ENCODE measurements at regions not wholly inside any gene's neighbourhood (a gene's known extent, or its start where the extent isn't known, plus 50 kb on each side); places are given as distances from the start of the nearest gene placed in this dataset.

- no peak for TF ChIP-seq RAD21 (IDR thresholded peaks at IDR 0.05; ENCODE audit: low read length)
- TF ChIP-seq POLR2A (IDR thresholded peaks at IDR 0.05; ENCODE audit: low read depth, low read length): no peak
- no peak for TF ChIP-seq CTCF (conservative IDR thresholded peaks at IDR 0.05; ENCODE audit: low read depth, low read length)
- no peak for TF ChIP-seq BHLHE40 (IDR thresholded peaks at IDR 0.05; ENCODE audit: low read depth, low read length)
- no peak for TF ChIP-seq SMC3 (IDR thresholded peaks at IDR 0.05; ENCODE audit: low read depth, low read length)
- no peak for TF ChIP-seq RFX5 (IDR thresholded peaks at IDR 0.05; ENCODE audit: low read depth, low read length)
- TF ChIP-seq, protein P1, sequence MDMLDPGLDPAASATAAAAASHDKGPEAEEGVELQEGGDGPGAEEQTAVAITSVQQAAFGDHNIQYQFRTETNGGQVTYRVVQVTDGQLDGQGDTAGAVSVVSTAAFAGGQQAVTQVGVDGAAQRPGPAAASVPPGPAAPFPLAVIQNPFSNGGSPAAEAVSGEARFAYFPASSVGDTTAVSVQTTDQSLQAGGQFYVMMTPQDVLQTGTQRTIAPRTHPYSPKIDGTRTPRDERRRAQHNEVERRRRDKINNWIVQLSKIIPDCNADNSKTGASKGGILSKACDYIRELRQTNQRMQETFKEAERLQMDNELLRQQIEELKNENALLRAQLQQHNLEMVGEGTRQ (IDR thresholded peaks at IDR 0.05; ENCODE audit: low read depth, low read length): no peak
- TF ChIP-seq CEBPB (IDR thresholded peaks at IDR 0.05; ENCODE audit: low read depth, low read length): no peak
- TF ChIP-seq RCOR1 (IDR thresholded peaks at IDR 0.05; ENCODE audit: insufficient replicate concordance, low read length): no peak
- TF ChIP-seq MXI1 (IDR thresholded peaks at IDR 0.05; ENCODE audit: borderline replicate concordance, low read depth, low read length): no peak
- TF ChIP-seq MAZ (IDR thresholded peaks at IDR 0.05; ENCODE audit: borderline replicate concordance, low read depth, low read length): no peak
These were observed 136.7 kb upstream of the FAT3 start for GRCh38 chr11:92087725-92088537.

All from IMR-90 (cell line).